H1 (cell line): ENCODE measurements at regions not wholly inside any gene's neighbourhood (a gene's known extent, or its start where the extent isn't known, plus 50 kb on each side); places are given as distances from the start of the nearest gene placed in this dataset.

Experiments used
- CTCF ChIA-PET: fragments of 300-600 bp; sonication (Branson Sonifier 250); formaldehyde crosslinking; loops from one replicate; lab custom pipeline; 2021; ENCODE audit not compliant: partially characterized antibody; lab: Charles Lee
- POLR2A ChIA-PET: fragments of 300-600 bp; sonication (Branson Sonifier 250); formaldehyde crosslinking; loops from one replicate; lab custom pipeline; 2021; ENCODE audit warnings: inconsistent platforms; ENCODE audit not compliant: partially characterized antibody; lab: Charles Lee
- DNase-seq, 2 experiments: peaks; one replicate each; pipeline versions ENCODE4 v3.0.0 to v3.0.0-alpha.2; 2010 to 2022; ENCODE audit warnings: low spot score in 2 of 2, low read depth in 1 of 2, mixed read lengths in 1 of 2
- FAIRE-seq: peaks from 2 replicates; lab custom pipeline; 2011; peaks lifted over from hg19 to GRCh38; lab: Jason Lieb, UNC
- H2AFZ ChIP-seq: 2 replicates; pipeline ENCODE4 v1.8.1; 2012; ENCODE audit warnings: low read length, inconsistent platforms
- H2AK5ac ChIP-seq: 2 replicates; pipeline ENCODE4 v1.6.1; 2013; ENCODE audit warnings: low read depth, low read length
- H2BK120ac ChIP-seq: replicated peaks from 2 replicates; pipeline ENCODE3; 2013; ENCODE audit warnings: low read depth, low read length, inconsistent platforms
- H2BK12ac ChIP-seq: 2 replicates; pipeline ENCODE4 v1.6.1; 2013; ENCODE audit warnings: low read depth, low read length
- H2BK15ac ChIP-seq: 2 replicates; pipeline ENCODE4 v1.6.1; 2013; ENCODE audit warnings: low read length
- H2BK20ac ChIP-seq: 2 replicates; pipeline ENCODE4 v1.6.1; 2013; ENCODE audit warnings: low read length
- H2BK5ac ChIP-seq: 2 replicates; pipeline ENCODE4 v1.6.1; 2013; ENCODE audit warnings: low read depth, low read length
- H3K14ac ChIP-seq: 2 replicates; pipeline ENCODE4 v1.6.1; 2013; ENCODE audit warnings: inconsistent platforms; ENCODE audit not compliant: insufficient read length
- H3K18ac ChIP-seq: 2 replicates; pipeline ENCODE4 v1.6.1; 2013; ENCODE audit warnings: low read length; ENCODE audit errors: extremely low read depth
- H3K23ac ChIP-seq: 2 replicates; pipeline ENCODE4 v1.6.1; 2013; ENCODE audit warnings: inconsistent platforms; ENCODE audit not compliant: insufficient read length
- H3K23me2 ChIP-seq: 2 replicates; pipeline ENCODE4 v1.6.1; 2013; ENCODE audit warnings: low read depth, low read length
- H3K27ac ChIP-seq: 2 replicates; pipeline ENCODE4 v1.6.1; 2011; ENCODE audit warnings: low read depth, low read length, inconsistent platforms
- H3K27me3 ChIP-seq, 4 experiments: replicated peaks in 1 of 4; 1 replicate in 1 of 4; 2 replicates in 3 of 4; pipeline versions ENCODE4 v1.6.1 to v1.8.1; 2011 to 2013; ENCODE audit warnings: low read length in 3 of 4, mild to moderate bottlenecking in 3 of 4, inconsistent platforms in 2 of 4, mixed read lengths in 2 of 4, moderate library complexity in 1 of 4; ENCODE audit not compliant: control insufficient read depth in 3 of 4, insufficient read depth in 3 of 4; ENCODE audit errors: extremely low read depth in 1 of 4
- H3K36me3 ChIP-seq, 4 experiments: 2 replicates each; pipeline versions ENCODE4 v1.6.1 to v1.8.1; 2011 to 2013; ENCODE audit warnings: mild to moderate bottlenecking in 4 of 4, low read length in 3 of 4, moderate library complexity in 2 of 4, control low read depth in 1 of 4, inconsistent platforms in 1 of 4; ENCODE audit not compliant: insufficient read depth in 4 of 4, control insufficient read depth in 2 of 4
- H3K4ac ChIP-seq: replicated peaks from 2 replicates; pipeline ENCODE3; 2013; ENCODE audit warnings: low read length, low read depth, mixed read lengths, inconsistent platforms; ENCODE audit not compliant: insufficient read length
- H3K4me1 ChIP-seq, 4 experiments: replicated peaks in 1 of 4; 1 replicate in 1 of 4; 2 replicates in 3 of 4; pipeline versions ENCODE4 v1.6.1 to v1.8.1; 2011 to 2013; ENCODE audit warnings: low read length in 3 of 4, inconsistent platforms in 2 of 4, mixed read lengths in 1 of 4; ENCODE audit not compliant: insufficient read depth in 4 of 4, control insufficient read depth in 3 of 4
- H3K4me2 ChIP-seq, 2 experiments: 2 replicates each; pipeline versions ENCODE4 v1.6.1 to v1.8.1; 2011 to 2013; ENCODE audit warnings: low read depth in 2 of 2, low read length in 2 of 2, control low read depth in 1 of 2, inconsistent platforms in 1 of 2, mild to moderate bottlenecking in 1 of 2; ENCODE audit not compliant: insufficient read depth in 1 of 2
- H3K4me3 ChIP-seq, 4 experiments: fragments of 200-600, 300-600 bp in 1 of 4; sonication (generic), shearing (Covaris generic), sonication (Bioruptor Twin) in 1 of 4; 2 replicates each; pipeline versions ENCODE4 v1.5.1 to v1.8.1; 2011 to 2016; ENCODE audit warnings: low read length in 4 of 4, low read depth in 3 of 4, control low read depth in 2 of 4, inconsistent platforms in 2 of 4, mild to moderate bottlenecking in 2 of 4, mixed read lengths in 1 of 4, moderate library complexity in 1 of 4; ENCODE audit not compliant: insufficient read depth in 2 of 4; ENCODE audit errors: extremely low read depth in 1 of 4
- H3K56ac ChIP-seq: replicated peaks from 2 replicates; pipeline ENCODE3; 2013; ENCODE audit warnings: low read depth, mild to moderate bottlenecking, mixed read lengths, low read length, inconsistent platforms; ENCODE audit not compliant: insufficient read length
- H3K79me1 ChIP-seq: 2 replicates; pipeline ENCODE4 v1.6.1; 2013; ENCODE audit warnings: low read depth, low read length, control low read depth
- H3K79me2 ChIP-seq, 2 experiments: 2 replicates each; pipeline versions ENCODE4 v1.6.1 to v1.8.1; 2012 to 2013; ENCODE audit warnings: low read length in 2 of 2, mild to moderate bottlenecking in 2 of 2, inconsistent platforms in 1 of 2; ENCODE audit not compliant: insufficient read depth in 2 of 2, control insufficient read depth in 1 of 2
- H3K9ac ChIP-seq, 4 experiments: replicated peaks in 1 of 4; 1 replicate in 1 of 4; 2 replicates in 3 of 4; pipeline versions ENCODE4 v1.6.1 to v1.8.1; 2011 to 2013; ENCODE audit warnings: low read depth in 3 of 4, low read length in 3 of 4, control low read depth in 2 of 4, mild to moderate bottlenecking in 2 of 4, moderate library complexity in 2 of 4, inconsistent platforms in 1 of 4; ENCODE audit errors: extremely low read depth in 1 of 4
- H3K9me3 ChIP-seq, 2 experiments: 2 replicates each; pipeline versions ENCODE4 v1.6.1 to v1.8.1; 2012 to 2013; ENCODE audit warnings: mild to moderate bottlenecking in 2 of 2, moderate library complexity in 2 of 2, control low read depth in 1 of 2, inconsistent platforms in 1 of 2, low read depth in 1 of 2, low read length in 1 of 2, mixed read lengths in 1 of 2; ENCODE audit not compliant: insufficient read depth in 2 of 2
- H4K20me1 ChIP-seq, 2 experiments: replicated peaks in 1 of 2; 2 replicates each; pipeline versions ENCODE3 to v1.8.1; 2011 to 2013; ENCODE audit warnings: inconsistent platforms in 2 of 2, low read length in 2 of 2, mild to moderate bottlenecking in 1 of 2; ENCODE audit not compliant: insufficient read depth in 2 of 2, control insufficient read depth in 1 of 2
- H4K5ac ChIP-seq: 2 replicates; pipeline ENCODE4 v1.6.1; 2013; ENCODE audit warnings: low read length, low read depth, mixed read lengths, inconsistent platforms; ENCODE audit not compliant: insufficient read length
- H4K8ac ChIP-seq: 2 replicates; pipeline ENCODE4 v1.8.0; 2013; ENCODE audit warnings: mild to moderate bottlenecking, moderate library complexity, low read length, inconsistent platforms; ENCODE audit not compliant: insufficient read depth; ENCODE audit errors: extremely low read depth
- H4K91ac ChIP-seq: replicated peaks from 2 replicates; pipeline ENCODE3; 2013; ENCODE audit warnings: low read length, mixed read lengths, inconsistent platforms; ENCODE audit not compliant: insufficient read length
- WGBS, 2 experiments: shearing (Covaris generic) in 1 of 2; methylation state at CpG; one replicate each; pipeline versions ENCODE4 v1.1.6 to v1.1.7; 2013 to 2015; ENCODE audit warnings: low lambda C conversion rate in 2 of 2, mixed read lengths in 2 of 2, inconsistent platforms in 1 of 2, low coverage in 1 of 2, missing lambda C conversion rate in 1 of 2; ENCODE audit not compliant: insufficient replicate concordance in 2 of 2, insufficient coverage in 1 of 2, insufficient read length in 1 of 2; ENCODE audit errors: extremely low coverage in 1 of 2, missing lambda C conversion rate in 1 of 2; 5-methylcytosine and 5-hydroxymethylcytosine counted together

DNA sequence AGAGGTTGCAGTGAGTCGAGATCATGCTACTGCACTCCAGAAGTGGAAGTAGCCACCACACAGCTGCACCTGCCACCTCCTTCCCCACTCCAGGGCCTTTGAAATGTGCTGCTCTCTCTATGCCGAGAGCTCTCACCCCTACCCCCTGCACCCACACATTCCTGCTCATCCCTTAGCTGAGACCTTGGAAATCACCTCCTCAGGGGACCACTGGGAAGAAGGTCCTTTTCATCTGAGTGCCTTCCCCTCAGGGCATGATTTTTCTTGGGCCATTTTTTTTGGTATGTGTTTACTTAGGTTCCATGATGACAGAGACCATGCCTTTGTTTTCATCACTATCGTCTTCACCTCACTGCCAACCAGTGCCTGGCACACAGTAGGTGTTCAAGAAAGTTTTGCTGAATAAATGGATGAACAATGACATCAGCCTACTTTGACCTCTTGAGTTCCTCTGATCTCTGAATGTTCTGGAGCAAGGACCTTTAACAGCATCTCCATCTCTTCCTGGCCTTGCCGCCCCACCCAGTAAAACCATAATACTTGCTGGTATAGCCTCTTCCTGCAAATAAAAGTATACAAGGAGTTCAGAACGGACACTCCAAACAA lies 166.6 kb upstream of the KLF14 start:
- POLR2A ChIA-PET: no interaction called here
- Histone ChIP-seq H3K27ac (no peak overlapping the region), H3K4me3 (no peak overlapping the region), H3K56ac (no peak overlapping the region), H3K4me1 (peaks cover 6 to 17% (median 11%) of the 10 kb centered on the region in 4 experiments), H3K79me1 (no peaks in the 10 kb centered on the region; the same call in 1 of the 2 replicates), H4K5ac (no peak overlapping the region), H3K18ac (no peak overlapping the region), H3K36me3 (no peaks in the 10 kb centered on the region), H3K23ac (no peak overlapping the region), H3K4ac (no peak overlapping the region), H3K9me3 (no peaks in the 10 kb centered on the region), H3K9ac (no peak overlapping the region), H4K91ac (no peak overlapping the region), H3K14ac (no peak overlapping the region), H2AK5ac (0 out of 2 replicates have a peak overlapping the region, but pooled peaks have one; percentile 32), H3K4me2 (no peak overlapping the region), H2BK12ac (no peak overlapping the region; the same call in 1 of the 2 replicates), H3K79me2 (no peaks in the 10 kb centered on the region), H2BK120ac (no peak overlapping the region), H2BK5ac (no peak overlapping the region), H3K27me3 (no peaks in the 10 kb centered on the region), H2AFZ (no peak overlapping the region), H4K20me1 (no peaks in the 10 kb centered on the region), H2BK20ac (no peak overlapping the region), H4K8ac (no peak overlapping the region), H3K23me2 (no peaks in the 10 kb centered on the region), H2BK15ac (no peak overlapping the region)
- no peak for FAIRE-seq
- CTCF ChIA-PET: interaction anchor here (1.6 to 8.4 kb wide), 6 partner anchors 10 to 107 kb away, joined by 4 to 64 read pairs (median 9); no protein-coding TSS in a partner anchor
- WGBS, 2 experiments: 92% methylated on average over 5 of the region's 5 CpGs; no CpG with 5 or more reads in 1 of the 2 experiments
- no peak for DNase-seq
